ENCODE measurements at regions not wholly inside any gene's neighbourhood (a gene's known extent, or its start where the extent isn't known, plus 50 kb on each side); places are given as distances from the start of the nearest gene placed in this dataset.

DNA sequence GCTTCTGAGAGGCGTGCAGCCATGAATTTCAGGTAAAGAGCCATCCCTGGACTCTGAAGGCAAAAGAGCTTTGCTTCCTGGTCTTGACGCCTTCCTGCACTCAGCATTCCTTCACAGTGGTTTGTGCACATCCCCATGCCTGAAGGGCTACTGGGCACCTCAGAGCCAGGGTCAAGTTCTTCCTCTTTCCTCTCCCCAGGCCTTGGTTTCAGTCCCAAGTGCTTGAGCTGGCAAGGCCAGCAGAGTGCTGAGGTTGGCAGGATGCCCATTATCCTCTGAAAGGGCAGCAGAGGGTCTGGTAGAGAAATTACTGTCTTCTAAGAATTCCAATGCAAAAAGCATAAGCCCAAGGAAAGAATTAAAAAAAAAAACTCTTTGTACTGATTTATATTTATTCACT, 1064.9 kb downstream of the TTLL7 start:
- 85 to 98% methylated on average over 2 of the region's 2 CpGs for WGBS, 2 donors
- Histone ChIP-seq H3K9me3 (peaks cover 0 to 16% (median 0%) of the 10 kb centered on the region in 11 donors), H3K36me3 (no peaks in the 10 kb centered on the region), H3K4me3 (no peak overlapping the region), H3K27me3 (no peaks in the 10 kb centered on the region), H3K27ac (no peak overlapping the region), H3K4me1 (peaks cover 0 to 11% (median 3%) of the 10 kb centered on the region in 9 donors)
- peak in 1 of 8 donors; percentile 65 for ATAC-seq
- intact Hi-C loops (cut with DNase I): no loop called here
- TF ChIP-seq, protein P1, sequence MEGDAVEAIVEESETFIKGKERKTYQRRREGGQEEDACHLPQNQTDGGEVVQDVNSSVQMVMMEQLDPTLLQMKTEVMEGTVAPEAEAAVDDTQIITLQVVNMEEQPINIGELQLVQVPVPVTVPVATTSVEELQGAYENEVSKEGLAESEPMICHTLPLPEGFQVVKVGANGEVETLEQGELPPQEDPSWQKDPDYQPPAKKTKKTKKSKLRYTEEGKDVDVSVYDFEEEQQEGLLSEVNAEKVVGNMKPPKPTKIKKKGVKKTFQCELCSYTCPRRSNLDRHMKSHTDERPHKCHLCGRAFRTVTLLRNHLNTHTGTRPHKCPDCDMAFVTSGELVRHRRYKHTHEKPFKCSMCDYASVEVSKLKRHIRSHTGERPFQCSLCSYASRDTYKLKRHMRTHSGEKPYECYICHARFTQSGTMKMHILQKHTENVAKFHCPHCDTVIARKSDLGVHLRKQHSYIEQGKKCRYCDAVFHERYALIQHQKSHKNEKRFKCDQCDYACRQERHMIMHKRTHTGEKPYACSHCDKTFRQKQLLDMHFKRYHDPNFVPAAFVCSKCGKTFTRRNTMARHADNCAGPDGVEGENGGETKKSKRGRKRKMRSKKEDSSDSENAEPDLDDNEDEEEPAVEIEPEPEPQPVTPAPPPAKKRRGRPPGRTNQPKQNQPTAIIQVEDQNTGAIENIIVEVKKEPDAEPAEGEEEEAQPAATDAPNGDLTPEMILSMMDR (IDR thresholded peaks at IDR 0.05): no peak
- peak in 1 of 2 donors; percentile 17 for DNase-seq

DNA sequence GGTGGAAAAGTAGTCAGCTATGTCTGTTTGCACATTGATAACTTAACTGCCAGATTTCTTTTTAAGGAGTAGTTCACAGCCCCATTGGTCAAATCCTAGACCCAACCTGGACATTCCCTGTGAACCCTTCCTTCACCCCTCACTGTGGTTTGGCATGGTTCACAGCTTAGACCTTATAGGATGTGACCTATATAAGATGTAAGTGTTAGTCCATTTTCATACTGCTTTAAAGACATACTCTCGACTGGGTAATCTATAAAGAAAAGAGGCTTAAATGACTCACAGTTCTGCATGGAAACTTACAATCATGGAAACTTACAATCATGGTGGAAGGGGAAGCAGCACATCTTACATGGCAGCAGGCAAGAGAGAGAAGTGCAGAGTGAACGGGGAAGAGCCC, 1066.2 kb downstream of the TTLL7 start:
- ATAC-seq (no peak), DNase-seq (no peak)
- no peak overlapping the region for H3K4me3 ChIP-seq
- no peaks in the 10 kb centered on the region for H3K27me3 ChIP-seq
- no peak overlapping the region for H3K27ac ChIP-seq
- H3K9me3 ChIP-seq: peaks cover 0 to 16% (median 0%) of the 10 kb centered on the region in 11 donors
- H3K4me1 ChIP-seq: peaks cover 0 to 11% (median 3%) of the 10 kb centered on the region in 9 donors
- H3K36me3 ChIP-seq: no peaks in the 10 kb centered on the region
- TF ChIP-seq, protein P1 (IDR thresholded peaks at IDR 0.05): no peak
- WGBS, 2 donors: 93 to 97% methylated on average over 2 of the region's 2 CpGs
- intact Hi-C loops (cut with DNase I): no loop called here

DNA sequence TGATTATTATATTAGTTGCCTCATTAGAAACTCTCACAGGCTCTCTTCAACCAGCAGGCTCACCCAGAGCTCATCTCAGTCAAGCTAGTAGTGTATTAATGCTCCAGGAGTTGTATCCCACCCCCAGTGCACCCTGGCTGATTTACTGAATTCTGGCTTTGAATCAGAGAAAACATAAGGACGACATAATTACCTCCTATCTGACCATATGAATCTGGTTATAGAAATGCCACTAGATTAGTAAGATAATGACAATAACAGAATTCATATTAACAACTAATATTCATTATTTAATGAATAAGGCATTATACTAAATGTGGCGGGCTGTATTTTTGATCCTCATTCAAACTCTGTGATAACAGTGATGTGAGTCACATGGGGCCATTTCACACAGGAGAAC, 1066.7 kb downstream of the TTLL7 start:
- Histone ChIP-seq H3K4me3 (no peak overlapping the region), H3K4me1 (peaks cover 0 to 11% (median 3%) of the 10 kb centered on the region in 9 donors), H3K9me3 (peaks cover 0 to 14% (median 0%) of the 10 kb centered on the region in 11 donors), H3K27ac (no peak overlapping the region), H3K36me3 (no peaks in the 10 kb centered on the region), H3K27me3 (no peaks in the 10 kb centered on the region)
- DNase-seq (no peak), ATAC-seq (no peak)
- WGBS, 2 donors: 80 to 82% methylated on average over 2 of the region's 2 CpGs
- TF ChIP-seq, protein P1 (IDR thresholded peaks at IDR 0.05): no peak
- intact Hi-C loops (cut with DNase I): no loop called here

DNA sequence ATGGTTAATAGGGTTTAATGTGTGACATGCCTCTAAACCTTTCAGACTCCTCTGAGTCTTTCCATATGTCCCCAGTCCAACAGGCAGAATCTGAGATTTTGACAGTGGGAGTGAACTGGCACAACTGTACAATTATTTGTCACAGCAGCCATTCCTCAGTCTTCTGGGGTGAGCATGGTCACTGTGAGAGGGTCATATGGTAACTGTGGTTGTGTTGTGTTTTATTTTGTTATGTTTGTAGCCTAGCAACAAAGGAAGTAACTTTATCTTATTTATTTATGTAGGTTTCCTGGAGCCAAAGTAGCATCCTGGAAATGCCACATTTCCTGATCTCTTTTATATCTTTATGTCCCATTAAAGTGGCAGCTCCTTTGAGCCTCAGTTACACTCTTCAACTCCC, 1067.9 kb downstream of the TTLL7 start:
- H3K4me3 ChIP-seq: no peak overlapping the region
- no peaks in the 10 kb centered on the region for H3K27me3 ChIP-seq
- H3K27ac ChIP-seq: no peak overlapping the region
- ATAC-seq (peak in 4 of 8 donors; percentile 50 to 74 (median 58)), DNase-seq (no peak)
- H3K9me3 ChIP-seq: peaks cover 0 to 3% (median 0%) of the 10 kb centered on the region in 11 donors
- intact Hi-C loops (cut with DNase I): no loop called here
- H3K36me3 ChIP-seq: no peaks in the 10 kb centered on the region
- peaks cover 0 to 11% (median 3%) of the 10 kb centered on the region in 9 donors for H3K4me1 ChIP-seq
- TF ChIP-seq, protein P1 (IDR thresholded peaks at IDR 0.05): no peak
